Tibial artery (tissue), 4 donors: ENCODE measurements at regions not wholly inside any gene's neighbourhood (a gene's known extent, or its start where the extent isn't known, plus 50 kb on each side); places are given as distances from the start of the nearest gene placed in this dataset.

ENCODE experiments used
- DNase-seq, 2 donors: peaks; one replicate each; pipeline ENCODE4 v3.0.0-alpha.2; 2019
- H3K27ac ChIP-seq, 2 donors: fragments of 200-600 bp; sonication (generic) in 1 of 2; 1 replicate in 1 of 2; 2 replicates in 1 of 2; pipeline ENCODE4 v1.5.1; 2018 to 2019; ENCODE audit warnings: mild to moderate bottlenecking in 1 of 2
- H3K27me3 ChIP-seq, 2 donors: fragments of 200-600 bp; sonication (generic) in 1 of 2; one replicate each; pipeline versions ENCODE4 v1.5.1 to v1.6.0; 2016 to 2019
- H3K36me3 ChIP-seq, 3 donors: fragments of 200-600 bp; sonication (generic) in 2 of 3; one replicate each; pipeline ENCODE4 v1.5.1; 2016 to 2019; ENCODE audit warnings: mild to moderate bottlenecking in 2 of 3
- H3K4me1 ChIP-seq, 4 donors: fragments of 200-600 bp; sonication (generic) in 2 of 4; 1 replicate in 3 of 4; 2 replicates in 1 of 4; pipeline ENCODE4 v1.5.1; 2016 to 2019
- H3K4me3 ChIP-seq, 2 donors: fragments of 200-600 bp; sonication (generic) in 1 of 2; 1 replicate in 1 of 2; 2 replicates in 1 of 2; pipeline ENCODE4 v1.5.1; 2018 to 2019; ENCODE audit warnings: mild to moderate bottlenecking in 2 of 2
- H3K9me3 ChIP-seq, 3 donors: fragments of 200-600 bp; sonication (generic) in 1 of 3; one replicate each; pipeline ENCODE4 v1.5.1; 2016 to 2019
- CTCF ChIP-seq, 2 experiments: fragments of 200-600 bp in 1 of 2; fragments of 450-650 bp in 1 of 2; IDR thresholded peaks; one replicate each; pipeline ENCODE4 v1.5.1; 2017 to 2019; ENCODE audit warnings: antibody characterized with exemption in 2 of 2, mild to moderate bottlenecking in 1 of 2, moderate library complexity in 1 of 2
- intact Hi-C: fragments of 100-400 bp; cut with DNase I; formaldehyde crosslinking; loops from one replicate; pipeline ENCODE4 v1.15.0; 2023; ENCODE audit warnings: low total_unique reads

GRCh38 chr2:120897399-120897798 lies 161.7 kb downstream of the GLI2 start:
- H3K9me3 ChIP-seq: no peaks in the 10 kb centered on the region
- H3K27me3 ChIP-seq: no peaks in the 10 kb centered on the region
- TF ChIP-seq CTCF (IDR thresholded peaks at IDR 0.05): no peak
- no peak overlapping the region for H3K4me3 ChIP-seq
- H3K27ac ChIP-seq: no peak overlapping the region
- DNase-seq: no peak
- no peaks in the 10 kb centered on the region for H3K36me3 ChIP-seq
- peaks cover 0 to 35% (median 24%) of the 10 kb centered on the region in 4 donors for H3K4me1 ChIP-seq
- intact Hi-C loops: no loop called here

GRCh38 chr2:120898496-120898895 lies 162.8 kb downstream of the GLI2 start:
- intact Hi-C loops: no loop called here

GRCh38 chr2:120898961-120899750 lies 163.5 kb downstream of the GLI2 start:
- no peak for TF ChIP-seq CTCF (IDR thresholded peaks at IDR 0.05)
- no peaks in the 10 kb centered on the region for H3K9me3 ChIP-seq
- no peak overlapping the region for H3K27ac ChIP-seq
- H3K4me1 ChIP-seq: peaks cover 0 to 24% (median 13%) of the 10 kb centered on the region in 4 donors
- H3K36me3 ChIP-seq: no peaks in the 10 kb centered on the region
- DNase-seq: no peak
- no peak overlapping the region for H3K4me3 ChIP-seq
- H3K27me3 ChIP-seq: no peaks in the 10 kb centered on the region
- intact Hi-C loops: no loop called here

More at GRCh38 chr2:120898496-120898895, 162.8 kb downstream of the GLI2 start:
- peaks cover 0 to 24% (median 14%) of the 10 kb centered on the region in 4 donors for H3K4me1 ChIP-seq
- H3K36me3 ChIP-seq: no peaks in the 10 kb centered on the region
- TF ChIP-seq CTCF (IDR thresholded peaks at IDR 0.05): no peak
- no peaks in the 10 kb centered on the region for H3K9me3 ChIP-seq
- no peaks in the 10 kb centered on the region for H3K27me3 ChIP-seq
- DNase-seq: no peak
- H3K27ac ChIP-seq: no peak overlapping the region
- no peak overlapping the region for H3K4me3 ChIP-seq

GRCh38 chr2:120899771-120900170 lies 164.1 kb downstream of the GLI2 start:
- H3K27me3 ChIP-seq: no peaks in the 10 kb centered on the region
- no peaks in the 10 kb centered on the region for H3K9me3 ChIP-seq
- no peaks in the 10 kb centered on the region for H3K36me3 ChIP-seq
- H3K4me1 ChIP-seq: peaks cover 5 to 30% (median 16%) of the 10 kb centered on the region in 4 donors
- H3K27ac ChIP-seq: no peak overlapping the region
- DNase-seq: no peak
- intact Hi-C loops: no loop called here
- no peak for TF ChIP-seq CTCF (IDR thresholded peaks at IDR 0.05)
- H3K4me3 ChIP-seq: no peak overlapping the region

- peak overlapping the region in 1 of 2 donors; percentile 5 for H3K27ac ChIP-seq
- no peak overlapping the region for H3K4me3 ChIP-seq
- peaks cover 8 to 40% (median 22%) of the 10 kb centered on the region in 4 donors for H3K4me1 ChIP-seq
- intact Hi-C loops: no loop called here
- H3K36me3 ChIP-seq: no peaks in the 10 kb centered on the region
- TF ChIP-seq CTCF (IDR thresholded peaks at IDR 0.05): no peak
- no peaks in the 10 kb centered on the region for H3K9me3 ChIP-seq
- no peaks in the 10 kb centered on the region for H3K27me3 ChIP-seq
- no peak for DNase-seq
Observed at GRCh38 chr2:120901201-120901600, 165.5 kb downstream of the GLI2 start.
